ENCODE measurements at regions not wholly inside any gene's neighbourhood (a gene's known extent, or its start where the extent isn't known, plus 50 kb on each side); places are given as distances from the start of the nearest gene placed in this dataset.

DNA sequence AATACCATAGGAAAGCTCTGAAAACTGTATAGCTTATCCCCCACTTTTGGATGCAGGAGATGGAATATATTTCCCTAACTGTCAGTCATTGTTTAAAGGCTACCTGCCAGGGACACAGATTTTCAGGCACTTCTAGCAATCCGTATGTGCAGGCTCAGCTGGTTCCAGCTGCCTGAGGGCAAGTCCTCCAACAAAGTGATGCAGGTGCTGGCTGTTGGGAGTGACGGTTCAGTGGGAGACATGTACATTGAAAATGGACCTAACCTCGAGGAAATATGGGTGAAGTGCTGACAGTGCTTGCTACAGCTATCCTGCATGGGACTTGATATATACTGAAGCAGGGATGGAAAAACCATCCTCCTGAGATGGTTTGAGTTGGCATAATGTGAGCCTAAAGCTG is 153.1 kb upstream of the GAP43 start:
- dilution Hi-C loops (cut with HindIII; ENCODE audit: low sequenced_read_pairs, unreplicated experiment): no loop called here
- Histone ChIP-seq H3K27ac (ENCODE audit: insufficient read depth, low read length) (no peak overlapping the region), H3K14ac (replicated peaks; ENCODE audit: low read depth, low read length) (no peak overlapping the region), H3K9ac (ENCODE audit: low read depth, low read length) (no peak overlapping the region), H2AFZ (replicated peaks; ENCODE audit: low read length, poor library complexity) (no peak overlapping the region), H4K5ac (ENCODE audit: low read depth, low read length) (no peak overlapping the region), H3K27me3 (ENCODE audit: control insufficient read depth, insufficient read depth, low read length) (peaks cover 4% of the 10 kb centered on the region), H3K79me1 (ENCODE audit: low read depth in 1 of 2, low read length in 2 of 2) (no peaks in the 10 kb centered on the region), H4K20me1 (ENCODE audit: insufficient read depth, low read length) (no peaks in the 10 kb centered on the region), H4K91ac (ENCODE audit: insufficient read depth, low read depth, low read length) (no peak overlapping the region), H3K23ac (ENCODE audit: low read depth, low read length) (no peak overlapping the region), H4K8ac (ENCODE audit: low read depth in 2 of 2, low read length in 2 of 2) (no peak overlapping the region), H2AK5ac (ENCODE audit: low read depth, low read length) (no peak overlapping the region), H2BK20ac (ENCODE audit: low read depth, low read length) (no peak overlapping the region), H3K36me3 (ENCODE audit: control insufficient read depth, insufficient read depth, low read length) (no peaks in the 10 kb centered on the region), H3K9me1 (ENCODE audit: insufficient read depth, low read length) (no peaks in the 10 kb centered on the region), H2BK120ac (ENCODE audit: low read depth, low read length) (no peak overlapping the region), H3K4me3 (ENCODE audit: insufficient read depth, low read depth, low read length) (no peak overlapping the region), H2AK9ac (replicated peaks; ENCODE audit: low read depth, low read length, poor library complexity) (no peak overlapping the region), H2BK15ac (ENCODE audit: low read depth, low read length) (no peak overlapping the region), H3K4me2 (ENCODE audit: low read depth, low read length) (no peak overlapping the region), H3K18ac (ENCODE audit: low read depth, low read length) (no peak overlapping the region), H3K4me1 (ENCODE audit: control insufficient read depth, insufficient read depth, low read length) (no peaks in the 10 kb centered on the region), H3K56ac (ENCODE audit: extremely low read depth, insufficient read depth, low read length) (no peak overlapping the region), H2BK5ac (ENCODE audit: low read depth, low read length, poor library complexity, severe bottlenecking) (no peak overlapping the region), H3K9me3 (ENCODE audit: control insufficient read depth, insufficient read depth, low read length) (no peaks in the 10 kb centered on the region), H3K4ac (ENCODE audit: low read depth, low read length) (no peak overlapping the region)
- ChIA-PET CTCF (interaction anchor here (0.6 kb wide), 2 partner anchors 246 to 253 kb away, joined by 3 read pairs; no protein-coding TSS in a partner anchor), POLR2A (ENCODE audit: unreplicated experiment) (no interaction called here)
- no peak for TF ChIP-seq NFE2L2 (IDR thresholded peaks at IDR 0.05; ENCODE audit: low read depth, low read length)
- TF ChIP-seq RCOR1 (IDR thresholded peaks at IDR 0.05; ENCODE audit: insufficient replicate concordance, low read length): no peak
- no TSS peak for BruUV-seq (replicated peaks)
- DNase-seq (no peak), ATAC-seq (ENCODE audit: low read depth) (no peak)
- intact Hi-C loops (cut with micrococcal nuclease): no loop called here
- in situ Hi-C loops (cut with MboI; ENCODE audit: low sequenced_read_pairs): no loop called here
- 83% methylated on average over 1 of the region's 3 CpGs; no CpG with 5 or more reads in 1 of the 2 experiments for WGBS, 2 experiments (ENCODE audit: extremely low coverage in 2 of 2, insufficient read length in 1 of 2)
